ENCODE measurements at regions not wholly inside any gene's neighbourhood (a gene's known extent, or its start where the extent isn't known, plus 50 kb on each side); places are given as distances from the start of the nearest gene placed in this dataset.

GRCh38 chr6:112865131-112865530 lies 518.0 kb downstream of the RFPL4B start:
- Histone ChIP-seq H3K27me3 (ENCODE audit: insufficient read depth, low read length) (no peaks in the 10 kb centered on the region), H4K20me1 (ENCODE audit: insufficient read depth) (no peaks in the 10 kb centered on the region), H3K36me3 (ENCODE audit: control insufficient read depth in 1 of 2, insufficient read depth in 2 of 2, low read length in 2 of 2) (no peaks in the 10 kb centered on the region), H3K4me3 (replicated peaks in 1 of 2; ENCODE audit: low read depth in 1 of 2, low read length in 2 of 2) (no peak overlapping the region), H3K4me1 (ENCODE audit: control insufficient read depth in 1 of 2, insufficient read depth in 2 of 2, low read length in 2 of 2) (no peaks in the 10 kb centered on the region), H3K9ac (ENCODE audit: low read length) (no peak overlapping the region), H3K4me2 (ENCODE audit: low read length) (no peak overlapping the region), H3K9me2 (ENCODE audit: insufficient read depth) (0 out of 2 replicates have a peak, but pooled peaks cover 3% of the 10 kb centered on the region), H3K79me2 (ENCODE audit: insufficient read depth, low read length) (no peaks in the 10 kb centered on the region), H3K27ac (ENCODE audit: low read depth, low read length) (no peak overlapping the region), H2AFZ (ENCODE audit: low read depth, low read length, poor library complexity, severe bottlenecking) (no peak overlapping the region), H3K9me3 (ENCODE audit: control insufficient read depth in 1 of 2, insufficient read depth in 1 of 2, low read depth in 1 of 2, low read length in 2 of 2) (no peaks in the 10 kb centered on the region)
- intact Hi-C loops (cut with micrococcal nuclease): no loop called here
- TF ChIP-seq ELF1 (IDR thresholded peaks at IDR 0.05; ENCODE audit: borderline replicate concordance, low read depth) (no peak), POLR2AphosphoS5 (IDR thresholded peaks at IDR 0.05; ENCODE audit: low read depth, low read length) (no peak), TCF7L2 (IDR thresholded peaks at IDR 0.05; ENCODE audit: borderline replicate concordance, extremely low read depth, insufficient read depth, insufficient read length) (no peak), ZFX (IDR thresholded peaks at IDR 0.05) (no peak)
- DNase-seq (ENCODE audit: low read depth, low spot score) (no peak), ATAC-seq (no peak)
- CTCF ChIA-PET: interaction anchor here (0.6 kb wide), 1 partner anchor 13 kb away, joined by 3 read pairs; no protein-coding TSS in a partner anchor
- no TSS peak for BruUV-seq (replicated peaks)
- POLR2A ChIA-PET: no interaction called here
- RAD21 ChIA-PET (ENCODE audit: low non-redundant PET in 1 of 2, low total read pairs in 2 of 2, uncharacterized antibody in 2 of 2, unreplicated experiment in 2 of 2): no interaction called here

DNA sequence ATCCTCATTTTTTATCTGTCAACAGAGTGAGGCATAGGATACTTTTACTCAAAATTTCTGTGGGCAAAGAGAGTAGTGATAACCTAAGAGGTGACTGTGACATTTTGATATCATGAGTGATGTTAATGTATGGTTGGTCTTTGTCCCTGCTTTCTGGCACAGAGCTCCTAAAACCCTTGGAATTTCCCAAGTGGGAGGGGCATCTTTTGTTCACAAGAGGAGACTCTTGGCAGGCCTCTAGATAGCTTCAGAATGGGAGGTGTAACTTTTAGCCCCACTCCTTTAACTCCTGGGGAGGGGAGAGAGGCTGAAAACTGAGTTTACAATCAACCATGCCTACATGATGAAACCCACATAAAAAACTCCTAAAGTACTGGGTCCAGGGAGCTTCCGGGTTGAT lies 527.8 kb downstream of the RFPL4B start:
- DNase-seq (ENCODE audit: low read depth, low spot score) (no peak), ATAC-seq (no peak)
- no peak overlapping the region for H3K4me3 ChIP-seq (replicated peaks in 1 of 2; ENCODE audit: low read depth in 1 of 2, low read length in 2 of 2)
- H3K9me3 ChIP-seq (ENCODE audit: control insufficient read depth in 1 of 2, insufficient read depth in 1 of 2, low read depth in 1 of 2, low read length in 2 of 2): no peaks in the 10 kb centered on the region
- H3K9ac ChIP-seq (ENCODE audit: low read length): no peak overlapping the region
- ChIA-PET POLR2A (no interaction called here), CTCF (no interaction called here), RAD21 (ENCODE audit: low non-redundant PET in 1 of 2, low total read pairs in 2 of 2, uncharacterized antibody in 2 of 2, unreplicated experiment in 2 of 2) (no interaction called here)
- H3K36me3 ChIP-seq (ENCODE audit: control insufficient read depth in 1 of 2, insufficient read depth in 2 of 2, low read length in 2 of 2): no peaks in the 10 kb centered on the region
- H3K9me2 ChIP-seq (ENCODE audit: insufficient read depth): no peaks in the 10 kb centered on the region
- no peaks in the 10 kb centered on the region for H4K20me1 ChIP-seq (ENCODE audit: insufficient read depth)
- no peak overlapping the region for H3K27ac ChIP-seq (ENCODE audit: low read depth, low read length)
- intact Hi-C loops (cut with micrococcal nuclease): no loop called here
- no TSS peak for BruUV-seq (replicated peaks)
- H3K27me3 ChIP-seq (ENCODE audit: insufficient read depth, low read length): no peaks in the 10 kb centered on the region
- no peaks in the 10 kb centered on the region for H3K4me1 ChIP-seq (ENCODE audit: control insufficient read depth in 1 of 2, insufficient read depth in 2 of 2, low read length in 2 of 2)
- no peaks in the 10 kb centered on the region for H3K79me2 ChIP-seq (ENCODE audit: insufficient read depth, low read length)
- no peak overlapping the region for H3K4me2 ChIP-seq (ENCODE audit: low read length)
- TF ChIP-seq FOSL1 (IDR thresholded peaks at IDR 0.05; ENCODE audit: low read depth): no peak
- no peak overlapping the region for H2AFZ ChIP-seq (ENCODE audit: low read depth, low read length, poor library complexity, severe bottlenecking)
